Hematopoietic multipotent progenitor cell treated with erythropoietin and hydrocortisone succinate and interleukin-3 and kit ligand, for 4 days (in vitro differentiated cells): ENCODE measurements at regions not wholly inside any gene's neighbourhood (a gene's known extent, or its start where the extent isn't known, plus 50 kb on each side); places are given as distances from the start of the nearest gene placed in this dataset.

Experiments
- DNase-seq: peaks from one replicate; pipeline ENCODE4 v3.0.0-alpha.2; 2015

- no peak for DNase-seq
Observed at GRCh38 chr11:112404112-112404511, 143.5 kb upstream of the PLET1 start.

GRCh38 chr11:112408517-112408916 lies 147.9 kb upstream of the PLET1 start:
- DNase-seq = no peak

- DNase-seq = peak; percentile 13
Observed at GRCh38 chr11:112410325-112410724, 149.7 kb upstream of the PLET1 start.

- DNase-seq = no peak
Observed at GRCh38 chr11:112412383-112412782, 151.7 kb upstream of the PLET1 start.

GRCh38 chr11:112417339-112417738 lies 156.7 kb upstream of the PLET1 start:
- DNase-seq = no peak

- no peak for DNase-seq
Observed at GRCh38 chr11:112418438-112418837, 157.8 kb upstream of the PLET1 start.

GRCh38 chr11:112421879-112422278 lies 161.2 kb upstream of the PLET1 start:
- no peak for DNase-seq

GRCh38 chr11:112425121-112425520 lies 164.5 kb upstream of the PLET1 start:
- DNase-seq = no peak

GRCh38 chr11:112437096-112437495 lies 176.4 kb upstream of the PLET1 start:
- DNase-seq = no peak

GRCh38 chr11:112439614-112440013 lies 179.0 kb upstream of the PLET1 start:
- no peak for DNase-seq

GRCh38 chr11:112440518-112440917 lies 179.9 kb upstream of the PLET1 start:
- no peak for DNase-seq

GRCh38 chr11:112448168-112448567 lies 187.5 kb upstream of the PLET1 start:
- no peak for DNase-seq

GRCh38 chr11:112448806-112449205 lies 188.1 kb upstream of the PLET1 start:
- no peak for DNase-seq

GRCh38 chr11:112451250-112451649 lies 190.6 kb upstream of the PLET1 start:
- DNase-seq = no peak

GRCh38 chr11:112453601-112454577 lies 193.2 kb upstream of the PLET1 start:
- DNase-seq = peak; percentile 77

- no peak for DNase-seq
Observed at GRCh38 chr11:112454841-112455240, 194.2 kb upstream of the PLET1 start.

- DNase-seq = no peak
Observed at GRCh38 chr11:112455791-112456190, 195.1 kb upstream of the PLET1 start.

- no peak for DNase-seq
Observed at GRCh38 chr11:112457532-112457931, 196.9 kb upstream of the PLET1 start.

- no peak for DNase-seq
Observed at GRCh38 chr11:112459001-112459400, 198.3 kb upstream of the PLET1 start.

GRCh38 chr11:112460141-112460540 lies 199.5 kb upstream of the PLET1 start:
- DNase-seq = no peak

- no peak for DNase-seq
Observed at GRCh38 chr11:112464949-112465348, 204.3 kb upstream of the PLET1 start.

GRCh38 chr11:112465433-112466024 lies 204.9 kb upstream of the PLET1 start:
- DNase-seq = no peak

- DNase-seq = no peak
Observed at GRCh38 chr11:112467721-112468120, 207.1 kb upstream of the PLET1 start.

GRCh38 chr11:112469376-112469775 lies 208.7 kb upstream of the PLET1 start:
- DNase-seq = no peak
